ENCODE measurements at regions not wholly inside any gene's neighbourhood (a gene's known extent, or its start where the extent isn't known, plus 50 kb on each side); places are given as distances from the start of the nearest gene placed in this dataset.

- TF ChIP-seq POLR2A (IDR thresholded peaks at IDR 0.05): no peak
- TF ChIP-seq CTCF (IDR thresholded peaks at IDR 0.05): no peak
- DNase-seq (ENCODE audit: low spot score in 2 of 2): no peak
- no peak overlapping the region for H3K4me3 ChIP-seq (ENCODE audit: low read depth, poor library complexity, severe bottlenecking)
- intact Hi-C loops (cut with DNase I; ENCODE audit: low total_unique reads): loop anchor here (5.0 kb wide), 1 partner anchor 1516 kb away; no protein-coding TSS in a partner anchor
- WGBS, 2 donors: 60 to 94% methylated on average over 3 of the region's 3 CpGs
Measured at GRCh38 chr9:3047912-3048311, 204.0 kb upstream of the PUM3 start.

DNA sequence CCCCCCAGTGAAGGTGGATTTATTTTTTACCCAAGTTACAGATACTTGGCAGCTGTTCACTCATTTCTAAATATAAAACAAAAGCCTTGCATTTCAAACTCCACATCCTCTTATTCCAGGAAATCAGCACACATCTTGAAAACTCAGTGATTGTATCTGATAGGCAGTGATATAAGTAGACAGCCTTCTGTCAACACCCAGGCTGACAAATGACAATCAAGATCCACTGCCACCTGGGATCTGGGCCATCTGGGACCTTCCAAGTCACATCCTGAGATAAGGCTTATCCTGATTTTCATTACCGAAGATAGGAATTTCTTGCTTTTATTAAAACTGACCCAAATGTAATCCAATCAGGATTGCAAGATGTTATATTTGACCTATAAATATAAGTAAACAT is 201.3 kb upstream of the PUM3 start:
- TF ChIP-seq CTCF (IDR thresholded peaks at IDR 0.05): no peak
- TF ChIP-seq POLR2A (IDR thresholded peaks at IDR 0.05): no peak
- DNase-seq (ENCODE audit: low spot score in 2 of 2): no peak
- no peak overlapping the region for H3K4me3 ChIP-seq (ENCODE audit: low read depth, poor library complexity, severe bottlenecking)
- intact Hi-C loops (cut with DNase I; ENCODE audit: low total_unique reads): loop anchor here (5.0 kb wide), 1 partner anchor 1513 kb away; no protein-coding TSS in a partner anchor
- 53 to 54% methylated on average over 1 of the region's 1 CpG for WGBS, 2 donors

DNA sequence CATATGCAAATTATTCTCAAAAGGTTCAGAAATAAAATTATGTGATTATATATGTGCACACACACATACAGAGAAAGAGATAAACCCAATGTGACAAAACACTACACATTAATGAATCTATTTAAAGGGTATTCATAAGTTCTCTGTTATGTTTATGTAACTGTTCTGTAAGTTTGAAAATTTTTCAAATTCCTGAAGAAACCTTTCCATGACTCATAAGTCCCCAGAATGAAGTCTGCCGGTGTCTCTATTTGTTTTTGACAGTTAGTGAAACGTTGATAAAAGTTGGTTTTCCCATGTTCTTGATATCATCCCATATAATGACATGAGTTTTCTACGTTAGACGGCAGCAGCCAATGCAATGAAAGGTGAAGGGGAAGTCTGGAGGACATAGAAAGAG is 199.5 kb upstream of the PUM3 start:
- TF ChIP-seq CTCF (IDR thresholded peaks at IDR 0.05) (no peak), POLR2A (IDR thresholded peaks at IDR 0.05) (no peak)
- intact Hi-C loops (cut with DNase I; ENCODE audit: low total_unique reads): no loop called here
- DNase-seq (ENCODE audit: low spot score in 2 of 2): no peak
- H3K4me3 ChIP-seq (ENCODE audit: low read depth, poor library complexity, severe bottlenecking): no peak overlapping the region
- WGBS, 2 donors: 57 to 70% methylated on average over 4 of the region's 4 CpGs

- WGBS, 2 donors: 49 to 53% methylated on average over 3 of the region's 3 CpGs
- no peak for DNase-seq (ENCODE audit: low spot score in 2 of 2)
- TF ChIP-seq POLR2A (IDR thresholded peaks at IDR 0.05) (no peak), CTCF (IDR thresholded peaks at IDR 0.05) (no peak)
- no peak overlapping the region for H3K4me3 ChIP-seq (ENCODE audit: low read depth, poor library complexity, severe bottlenecking)
- intact Hi-C loops (cut with DNase I; ENCODE audit: low total_unique reads): no loop called here
Measured at GRCh38 chr9:3040761-3041160, 196.9 kb upstream of the PUM3 start.

DNA sequence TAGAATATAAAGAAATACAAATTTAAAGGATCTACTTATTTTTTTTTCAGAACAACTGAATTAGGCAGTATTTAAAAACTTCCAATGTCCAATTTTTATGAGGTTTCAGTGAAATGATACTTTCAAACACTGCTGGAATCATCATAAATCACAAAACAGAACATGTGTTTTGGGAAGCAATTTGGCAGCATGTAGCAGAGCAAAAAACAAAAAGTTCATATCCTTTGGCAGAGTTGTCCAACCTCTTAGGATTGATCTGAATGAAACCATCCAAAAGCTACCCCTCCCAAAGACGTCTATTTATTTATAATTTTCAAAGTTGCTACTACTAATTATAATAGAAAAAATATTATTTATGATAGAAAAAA is 192.4 kb upstream of the PUM3 start:
- TF ChIP-seq POLR2A (IDR thresholded peaks at IDR 0.05): no peak
- no peak for TF ChIP-seq CTCF (IDR thresholded peaks at IDR 0.05)
- WGBS, 2 donors: 15% methylated on average over 1 of the region's 1 CpG
- no peak overlapping the region for H3K4me3 ChIP-seq (ENCODE audit: low read depth, poor library complexity, severe bottlenecking)
- DNase-seq (ENCODE audit: low spot score in 2 of 2): no peak
- intact Hi-C loops (cut with DNase I; ENCODE audit: low total_unique reads): no loop called here

GRCh38 chr9:3035579-3036332 is 191.9 kb upstream of the PUM3 start:
- H3K4me3 ChIP-seq (ENCODE audit: low read depth, poor library complexity, severe bottlenecking): no peak overlapping the region
- no peak for DNase-seq (ENCODE audit: low spot score in 2 of 2)
- intact Hi-C loops (cut with DNase I; ENCODE audit: low total_unique reads): no loop called here
- 63 to 70% methylated on average over 8 of the region's 8 CpGs for WGBS, 2 donors
- TF ChIP-seq POLR2A (IDR thresholded peaks at IDR 0.05) (no peak), CTCF (IDR thresholded peaks at IDR 0.05) (no peak)

Measured in lower leg skin (tissue), 4 donors.